HG03135 (cell line): ENCODE measurements at regions not wholly inside any gene's neighbourhood (a gene's known extent, or its start where the extent isn't known, plus 50 kb on each side); places are given as distances from the start of the nearest gene placed in this dataset.
"Not testable (repeated sequence)": the region's sequence is repeated elsewhere in the genome, so short reads cannot be mapped to it uniquely, and the experiment has no call there.

Experiments
- ATAC-seq: cut with Tn5 transposase; IDR thresholded peaks from one replicate; pipeline ENCODE4 v1.9.1; 2021; ENCODE audit warnings: mild to moderate bottlenecking, moderate library complexity; ENCODE audit not compliant: unreplicated experiment

GRCh38 chr4:82301390-82301789, 72.4 kb downstream of the HNRNPD start:
- ATAC-seq: not testable (repeated sequence)

GRCh38 chr4:82293304-82293703, 80.5 kb downstream of the HNRNPD start:
- peak; percentile 99 for ATAC-seq

- ATAC-seq: no peak
Measured at GRCh38 chr4:82287720-82288119, 86.1 kb downstream of the HNRNPD start.

GRCh38 chr4:82284858-82285805, 88.7 kb downstream of the HNRNPD start:
- ATAC-seq: peak; percentile 100

- ATAC-seq: no peak
Measured at GRCh38 chr4:82284475-82284857, 89.3 kb downstream of the HNRNPD start.

GRCh38 chr4:82282875-82283274, 90.9 kb downstream of the HNRNPD start:
- no peak for ATAC-seq

- ATAC-seq: not testable (repeated sequence)
Measured at GRCh38 chr4:82279550-82279949, 94.2 kb downstream of the HNRNPD start.

- ATAC-seq: no peak
Measured at GRCh38 chr4:82276332-82276640, 97.5 kb downstream of the HNRNPD start.

- ATAC-seq: no peak
Measured at GRCh38 chr4:82275431-82276331, 98.1 kb downstream of the HNRNPD start.

GRCh38 chr4:82274700-82275099, 99.1 kb downstream of the HNRNPD start:
- not testable (repeated sequence) for ATAC-seq

GRCh38 chr4:82272523-82272922, 101.3 kb downstream of the HNRNPD start:
- ATAC-seq: not testable (repeated sequence)

GRCh38 chr4:82271915-82272480, 101.8 kb downstream of the HNRNPD start:
- ATAC-seq: not testable (repeated sequence)

- no peak for ATAC-seq
Measured at GRCh38 chr4:82268826-82269193, 105.0 kb downstream of the HNRNPD start.

GRCh38 chr4:82268050-82268825, 105.6 kb downstream of the HNRNPD start:
- peak; percentile 79 for ATAC-seq

- ATAC-seq: no peak
Measured at GRCh38 chr4:82267506-82267905, 106.3 kb downstream of the HNRNPD start.

GRCh38 chr4:82266345-82266744, 107.4 kb downstream of the HNRNPD start:
- ATAC-seq: no peak

- ATAC-seq: no peak
Measured at GRCh38 chr4:82261084-82261483, 112.7 kb downstream of the HNRNPD start.

- no peak for ATAC-seq
Measured at GRCh38 chr4:82260632-82261031, 113.2 kb downstream of the HNRNPD start.

- no peak for ATAC-seq
Measured at GRCh38 chr4:82256718-82257117, 117.1 kb downstream of the HNRNPD start.

GRCh38 chr4:82255657-82256056, 118.1 kb downstream of the HNRNPD start:
- ATAC-seq: no peak
